ENCODE measurements at regions not wholly inside any gene's neighbourhood (a gene's known extent, or its start where the extent isn't known, plus 50 kb on each side); places are given as distances from the start of the nearest gene placed in this dataset.

- TF ChIP-seq AKNA (CRISPR knock-in tag; IDR thresholded peaks at IDR 0.05; ENCODE audit: borderline replicate concordance) (no peak), DDIT3 (CRISPR knock-in tag; IDR thresholded peaks at IDR 0.05) (no peak), SMAD9 (CRISPR knock-in tag; IDR thresholded peaks at IDR 0.05) (no peak), TRIM24 (CRISPR knock-in tag; IDR thresholded peaks at IDR 0.05) (no peak), MBD4 (IDR thresholded peaks at IDR 0.05; ENCODE audit: borderline replicate concordance, low read length) (no peak), ZNF530 (CRISPR knock-in tag; IDR thresholded peaks at IDR 0.05; ENCODE audit: low read depth) (0 out of 2 replicates have a peak, but pooled peaks have one; percentile 21), BRF2 (CRISPR knock-in tag; IDR thresholded peaks at IDR 0.05) (no peak), SIX4 (CRISPR knock-in tag; IDR thresholded peaks at IDR 0.05) (peak; percentile 35; the same call in 1 of the 2 replicates), ARID2 (CRISPR knock-in tag; IDR thresholded peaks at IDR 0.05; ENCODE audit: borderline replicate concordance) (no peak), ZSCAN30 (CRISPR knock-in tag; IDR thresholded peaks at IDR 0.05) (0 out of 2 replicates have a peak, but pooled peaks have one; percentile 64), ZNF891 (CRISPR knock-in tag; IDR thresholded peaks at IDR 0.05) (no peak), ZNF660 (CRISPR knock-in tag; IDR thresholded peaks at IDR 0.05; ENCODE audit: borderline replicate concordance, low read depth) (no peak), HNRNPK (IDR thresholded peaks at IDR 0.05; ENCODE audit: low read depth, low read length, poor library complexity, severe bottlenecking) (no peak), ZBTB14 (CRISPR knock-in tag; IDR thresholded peaks at IDR 0.05) (no peak), FOXK2 (IDR thresholded peaks at IDR 0.05) (no peak), ELF3 (CRISPR knock-in tag; IDR thresholded peaks at IDR 0.05) (no peak), ZNF205 (CRISPR knock-in tag; IDR thresholded peaks at IDR 0.05) (no peak), ETV5 (CRISPR knock-in tag; IDR thresholded peaks at IDR 0.05; ENCODE audit: borderline replicate concordance) (no peak), ZNF3 (CRISPR knock-in tag; IDR thresholded peaks at IDR 0.05) (peak; percentile 76; the same call in 1 of the 2 replicates), ZNF451 (CRISPR knock-in tag; IDR thresholded peaks at IDR 0.05) (no peak), CREM (IDR thresholded peaks at IDR 0.05) (no peak), CREM (CRISPR knock-in tag; IDR thresholded peaks at IDR 0.05) (no peak)
- TF ChIP-seq, protein P1, sequence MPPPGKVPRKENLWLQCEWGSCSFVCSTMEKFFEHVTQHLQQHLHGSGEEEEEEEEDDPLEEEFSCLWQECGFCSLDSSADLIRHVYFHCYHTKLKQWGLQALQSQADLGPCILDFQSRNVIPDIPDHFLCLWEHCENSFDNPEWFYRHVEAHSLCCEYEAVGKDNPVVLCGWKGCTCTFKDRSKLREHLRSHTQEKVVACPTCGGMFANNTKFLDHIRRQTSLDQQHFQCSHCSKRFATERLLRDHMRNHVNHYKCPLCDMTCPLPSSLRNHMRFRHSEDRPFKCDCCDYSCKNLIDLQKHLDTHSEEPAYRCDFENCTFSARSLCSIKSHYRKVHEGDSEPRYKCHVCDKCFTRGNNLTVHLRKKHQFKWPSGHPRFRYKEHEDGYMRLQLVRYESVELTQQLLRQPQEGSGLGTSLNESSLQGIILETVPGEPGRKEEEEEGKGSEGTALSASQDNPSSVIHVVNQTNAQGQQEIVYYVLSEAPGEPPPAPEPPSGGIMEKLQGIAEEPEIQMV (CRISPR knock-in tag; IDR thresholded peaks at IDR 0.05; ENCODE audit: low read depth) = no peak
Observed at GRCh38 chr20:22430154-22430745, 154.1 kb downstream of the FOXA2 start (continued).

Measured in HepG2 (cell line).